ENCODE measurements at regions not wholly inside any gene's neighbourhood (a gene's known extent, or its start where the extent isn't known, plus 50 kb on each side); places are given as distances from the start of the nearest gene placed in this dataset.
"Not testable (repeated sequence)": the region's sequence is repeated elsewhere in the genome, so short reads cannot be mapped to it uniquely, and the experiment has no call there.

GRCh38 chr16:52316241-52316640 is 230.7 kb downstream of the TOX3 start:
- Histone ChIP-seq H3K27me3 (ENCODE audit: control insufficient read depth, insufficient read depth, low read length) (no peaks in the 10 kb centered on the region), H3K4me3 (ENCODE audit: low read depth, low read length) (no peak overlapping the region), H3K27ac (ENCODE audit: low read depth, low read length) (no peak overlapping the region), H3K36me3 (ENCODE audit: control insufficient read depth, insufficient read depth, low read length) (no peaks in the 10 kb centered on the region), H3K4me1 (ENCODE audit: control insufficient read depth, insufficient read depth, low read length) (no peaks in the 10 kb centered on the region), H3K9me3 (ENCODE audit: control insufficient read depth, insufficient read depth, low read length) (no peaks in the 10 kb centered on the region)
- DNase-seq (ENCODE audit: low read depth in 4 of 6, low spot score in 6 of 6), result no peak
- WGBS (ENCODE audit: insufficient coverage), result no CpG with 5 or more reads among the region's 1 CpG

GRCh38 chr16:52312716-52313115 is 234.2 kb downstream of the TOX3 start:
- DNase-seq (ENCODE audit: low read depth in 4 of 6, low spot score in 6 of 6), result peak in 2 of 6 donors; percentile 28 to 87
- Histone ChIP-seq H3K9me3 (ENCODE audit: control insufficient read depth, insufficient read depth, low read length) (no peaks in the 10 kb centered on the region), H3K27ac (ENCODE audit: low read depth, low read length) (no peak overlapping the region), H3K27me3 (ENCODE audit: control insufficient read depth, insufficient read depth, low read length) (no peaks in the 10 kb centered on the region), H3K4me3 (ENCODE audit: low read depth, low read length) (no peak overlapping the region), H3K36me3 (ENCODE audit: control insufficient read depth, insufficient read depth, low read length) (no peaks in the 10 kb centered on the region), H3K4me1 (ENCODE audit: control insufficient read depth, insufficient read depth, low read length) (peaks cover 4% of the 10 kb centered on the region)
- no CpG with 5 or more reads among the region's 1 CpG for WGBS (ENCODE audit: insufficient coverage)

GRCh38 chr16:52309446-52310416 is 237.2 kb downstream of the TOX3 start:
- DNase-seq (ENCODE audit: low read depth in 4 of 6, low spot score in 6 of 6), result peak in 1 of 6 donors; percentile 43
- 60% methylated on average over 3 of the region's 6 CpGs for WGBS (ENCODE audit: insufficient coverage)
- H3K4me1 ChIP-seq (ENCODE audit: control insufficient read depth, insufficient read depth, low read length), result peaks cover 4% of the 10 kb centered on the region
- no peaks in the 10 kb centered on the region for H3K9me3 ChIP-seq (ENCODE audit: control insufficient read depth, insufficient read depth, low read length)
- H3K36me3 ChIP-seq (ENCODE audit: control insufficient read depth, insufficient read depth, low read length), result no peaks in the 10 kb centered on the region
- no peak overlapping the region for H3K4me3 ChIP-seq (ENCODE audit: low read depth, low read length)
- no peak overlapping the region for H3K27ac ChIP-seq (ENCODE audit: low read depth, low read length)
- no peaks in the 10 kb centered on the region for H3K27me3 ChIP-seq (ENCODE audit: control insufficient read depth, insufficient read depth, low read length)

- H3K4me3 ChIP-seq (ENCODE audit: low read depth, low read length), result no peak overlapping the region
- peak in 2 of 6 donors; percentile 38 to 85 for DNase-seq (ENCODE audit: low read depth in 4 of 6, low spot score in 6 of 6)
- H3K4me1 ChIP-seq (ENCODE audit: control insufficient read depth, insufficient read depth, low read length), result peaks cover 4% of the 10 kb centered on the region
- no peaks in the 10 kb centered on the region for H3K36me3 ChIP-seq (ENCODE audit: control insufficient read depth, insufficient read depth, low read length)
- no peak overlapping the region for H3K27ac ChIP-seq (ENCODE audit: low read depth, low read length)
- WGBS (ENCODE audit: insufficient coverage), result 25% methylated on average over 2 of the region's 3 CpGs
- H3K9me3 ChIP-seq (ENCODE audit: control insufficient read depth, insufficient read depth, low read length), result no peaks in the 10 kb centered on the region
- H3K27me3 ChIP-seq (ENCODE audit: control insufficient read depth, insufficient read depth, low read length), result no peaks in the 10 kb centered on the region
Measured at GRCh38 chr16:52308051-52308450, 238.9 kb downstream of the TOX3 start.

- WGBS (ENCODE audit: insufficient coverage), result 86% methylated on average over 1 of the region's 4 CpGs
- H3K9me3 ChIP-seq (ENCODE audit: control insufficient read depth, insufficient read depth, low read length), result no peaks in the 10 kb centered on the region
- H3K4me3 ChIP-seq (ENCODE audit: low read depth, low read length), result no peak overlapping the region
- no peaks in the 10 kb centered on the region for H3K4me1 ChIP-seq (ENCODE audit: control insufficient read depth, insufficient read depth, low read length)
- peak in 2 of 6 donors; percentile 26 to 70 for DNase-seq (ENCODE audit: low read depth in 4 of 6, low spot score in 6 of 6)
- H3K27ac ChIP-seq (ENCODE audit: low read depth, low read length), result no peak overlapping the region
- H3K27me3 ChIP-seq (ENCODE audit: control insufficient read depth, insufficient read depth, low read length), result no peaks in the 10 kb centered on the region
- no peaks in the 10 kb centered on the region for H3K36me3 ChIP-seq (ENCODE audit: control insufficient read depth, insufficient read depth, low read length)
Measured at GRCh38 chr16:52301026-52301425, 245.9 kb downstream of the TOX3 start.

- Histone ChIP-seq H3K4me1 (ENCODE audit: control insufficient read depth, insufficient read depth, low read length) (no peaks in the 10 kb centered on the region), H3K36me3 (ENCODE audit: control insufficient read depth, insufficient read depth, low read length) (no peaks in the 10 kb centered on the region), H3K27ac (ENCODE audit: low read depth, low read length) (no peak overlapping the region), H3K4me3 (ENCODE audit: low read depth, low read length) (no peak overlapping the region), H3K9me3 (ENCODE audit: control insufficient read depth, insufficient read depth, low read length) (no peaks in the 10 kb centered on the region), H3K27me3 (ENCODE audit: control insufficient read depth, insufficient read depth, low read length) (no peaks in the 10 kb centered on the region)
- DNase-seq (ENCODE audit: low read depth in 4 of 6, low spot score in 6 of 6), result no peak
Measured at GRCh38 chr16:52298769-52299168, 248.2 kb downstream of the TOX3 start.

- WGBS (ENCODE audit: insufficient coverage), result no CpG with 5 or more reads among the region's 4 CpGs
- not testable (repeated sequence) for H3K27ac ChIP-seq (ENCODE audit: low read depth, low read length); H3K4me3 ChIP-seq (ENCODE audit: low read depth, low read length)
Measured at GRCh38 chr16:52296706-52297315, 250.1 kb downstream of the TOX3 start.

GRCh38 chr16:52296076-52296475 is 250.9 kb downstream of the TOX3 start:
- H3K4me3 ChIP-seq (ENCODE audit: low read depth, low read length), result no peak overlapping the region
- no peaks in the 10 kb centered on the region for H3K27me3 ChIP-seq (ENCODE audit: control insufficient read depth, insufficient read depth, low read length)
- H3K9me3 ChIP-seq (ENCODE audit: control insufficient read depth, insufficient read depth, low read length), result no peaks in the 10 kb centered on the region
- no peak for DNase-seq (ENCODE audit: low read depth in 4 of 6, low spot score in 6 of 6)
- no CpG with 5 or more reads among the region's 2 CpGs for WGBS (ENCODE audit: insufficient coverage)
- no peak overlapping the region for H3K27ac ChIP-seq (ENCODE audit: low read depth, low read length)
- H3K4me1 ChIP-seq (ENCODE audit: control insufficient read depth, insufficient read depth, low read length), result no peaks in the 10 kb centered on the region
- H3K36me3 ChIP-seq (ENCODE audit: control insufficient read depth, insufficient read depth, low read length), result no peaks in the 10 kb centered on the region

More at GRCh38 chr16:52296706-52297315, 250.1 kb downstream of the TOX3 start:
- H3K9me3 ChIP-seq (ENCODE audit: control insufficient read depth, insufficient read depth, low read length); H3K27me3 ChIP-seq (ENCODE audit: control insufficient read depth, insufficient read depth, low read length); DNase-seq (ENCODE audit: low read depth in 4 of 6, low spot score in 6 of 6); H3K36me3 ChIP-seq (ENCODE audit: control insufficient read depth, insufficient read depth, low read length); H3K4me1 ChIP-seq (ENCODE audit: control insufficient read depth, insufficient read depth, low read length): not testable (repeated sequence)

GRCh38 chr16:52294660-52295059 is 252.3 kb downstream of the TOX3 start:
- Histone ChIP-seq H3K4me1 (ENCODE audit: control insufficient read depth, insufficient read depth, low read length) (no peaks in the 10 kb centered on the region), H3K9me3 (ENCODE audit: control insufficient read depth, insufficient read depth, low read length) (no peaks in the 10 kb centered on the region), H3K36me3 (ENCODE audit: control insufficient read depth, insufficient read depth, low read length) (no peaks in the 10 kb centered on the region), H3K27ac (ENCODE audit: low read depth, low read length) (no peak overlapping the region), H3K27me3 (ENCODE audit: control insufficient read depth, insufficient read depth, low read length) (no peaks in the 10 kb centered on the region), H3K4me3 (ENCODE audit: low read depth, low read length) (no peak overlapping the region)
- no peak for DNase-seq (ENCODE audit: low read depth in 4 of 6, low spot score in 6 of 6)
- WGBS (ENCODE audit: insufficient coverage), result 57% methylated on average over 1 of the region's 3 CpGs

GRCh38 chr16:52293204-52293603 is 253.7 kb downstream of the TOX3 start:
- 86% methylated on average over 1 of the region's 2 CpGs for WGBS (ENCODE audit: insufficient coverage)
- H3K27ac ChIP-seq (ENCODE audit: low read depth, low read length), result no peak overlapping the region
- H3K36me3 ChIP-seq (ENCODE audit: control insufficient read depth, insufficient read depth, low read length), result no peaks in the 10 kb centered on the region
- DNase-seq (ENCODE audit: low read depth in 4 of 6, low spot score in 6 of 6), result no peak
- H3K4me3 ChIP-seq (ENCODE audit: low read depth, low read length), result no peak overlapping the region
- no peaks in the 10 kb centered on the region for H3K9me3 ChIP-seq (ENCODE audit: control insufficient read depth, insufficient read depth, low read length)
- H3K27me3 ChIP-seq (ENCODE audit: control insufficient read depth, insufficient read depth, low read length), result no peaks in the 10 kb centered on the region
- no peaks in the 10 kb centered on the region for H3K4me1 ChIP-seq (ENCODE audit: control insufficient read depth, insufficient read depth, low read length)
